GM19452 (cell line): ENCODE measurements at regions not wholly inside any gene's neighbourhood (a gene's known extent, or its start where the extent isn't known, plus 50 kb on each side); places are given as distances from the start of the nearest gene placed in this dataset.

Experiments used
- ATAC-seq: cut with Tn5 transposase; IDR thresholded peaks from one replicate; pipeline ENCODE4 v1.9.1; 2021; ENCODE audit not compliant: unreplicated experiment

DNA sequence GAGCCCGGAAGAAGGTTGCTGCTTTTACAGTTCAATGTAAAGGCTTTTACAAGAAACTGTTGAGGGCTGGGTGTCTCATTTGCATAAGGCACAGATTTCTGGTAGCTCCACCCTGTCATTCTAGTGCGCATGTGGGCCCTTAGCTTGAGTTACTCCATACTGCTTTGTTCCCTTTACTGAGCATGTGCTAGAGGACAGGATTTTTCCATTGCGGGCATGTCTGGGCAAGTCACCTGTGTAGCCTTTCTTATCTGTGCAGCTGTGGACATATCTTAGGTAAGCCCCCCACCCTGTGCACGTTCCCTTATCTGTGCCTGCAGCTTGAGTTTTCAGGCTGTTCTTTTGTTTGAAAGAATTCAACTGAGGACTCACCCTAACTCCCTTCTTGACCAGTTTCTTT lies 56.2 kb upstream of the ARHGAP5 start:
- no peak for ATAC-seq

DNA sequence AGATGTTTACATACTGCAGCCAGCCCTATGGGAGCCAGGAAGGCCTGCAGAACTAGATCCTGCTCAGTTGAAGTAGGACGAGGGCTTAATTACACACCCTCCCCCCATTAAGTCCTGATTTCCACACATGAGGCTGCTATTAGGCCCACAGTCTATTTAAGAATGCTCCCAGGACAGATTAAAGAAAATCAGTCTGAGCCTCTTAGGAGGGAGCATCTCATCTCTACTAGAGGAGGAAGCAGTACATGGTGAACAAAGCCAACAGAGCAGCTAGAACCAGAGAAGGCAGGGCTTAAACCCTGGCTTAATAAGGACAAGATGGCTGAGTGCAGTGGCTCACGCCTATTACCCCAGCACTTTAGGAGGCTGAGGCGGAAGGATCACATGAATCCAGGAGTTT lies 55.8 kb upstream of the ARHGAP5 start:
- no peak for ATAC-seq

- no peak for ATAC-seq
Observed at GRCh38 chr14:32022525-32022924, 54.6 kb upstream of the ARHGAP5 start.

- ATAC-seq, result no peak
Observed at GRCh38 chr14:32022938-32023466, 54.1 kb upstream of the ARHGAP5 start.

- ATAC-seq, result no peak
Observed at GRCh38 chr14:32023540-32023939, 53.6 kb upstream of the ARHGAP5 start.

DNA sequence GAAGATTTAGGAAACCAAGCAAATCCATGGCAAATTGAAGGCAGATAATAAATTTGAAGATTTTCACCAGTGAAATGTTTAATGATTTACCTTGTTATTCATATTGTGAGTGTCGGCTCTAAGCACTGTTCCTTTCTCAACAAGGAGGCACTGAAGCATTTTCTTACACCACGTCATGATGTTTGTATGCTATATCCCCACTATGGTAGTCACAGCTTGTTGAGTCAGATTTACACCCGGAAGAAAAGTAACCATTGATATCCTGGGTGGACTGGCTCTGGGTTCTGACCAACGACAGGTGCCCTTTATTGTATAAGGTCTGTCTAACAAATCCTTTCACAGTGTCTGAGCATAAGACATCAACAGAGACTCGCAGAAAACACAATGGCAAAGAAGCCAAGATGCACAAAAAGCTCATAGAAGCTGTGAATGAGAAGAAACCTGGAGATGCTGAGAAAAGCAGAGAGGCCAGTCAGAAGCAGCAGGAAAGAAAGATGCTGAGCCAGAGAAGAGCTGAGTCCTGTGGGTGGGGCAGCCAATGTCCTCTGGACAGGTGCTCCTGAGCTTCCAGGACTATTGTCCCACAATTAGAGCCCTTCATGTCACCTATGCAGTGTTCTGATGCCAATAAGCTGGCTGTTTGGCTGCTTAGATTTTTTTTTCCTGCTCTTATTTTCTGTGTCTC lies 49.7 kb upstream of the ARHGAP5 start:
- ATAC-seq, result no peak
